ENCODE measurements at regions not wholly inside any gene's neighbourhood (a gene's known extent, or its start where the extent isn't known, plus 50 kb on each side); places are given as distances from the start of the nearest gene placed in this dataset.

DNA sequence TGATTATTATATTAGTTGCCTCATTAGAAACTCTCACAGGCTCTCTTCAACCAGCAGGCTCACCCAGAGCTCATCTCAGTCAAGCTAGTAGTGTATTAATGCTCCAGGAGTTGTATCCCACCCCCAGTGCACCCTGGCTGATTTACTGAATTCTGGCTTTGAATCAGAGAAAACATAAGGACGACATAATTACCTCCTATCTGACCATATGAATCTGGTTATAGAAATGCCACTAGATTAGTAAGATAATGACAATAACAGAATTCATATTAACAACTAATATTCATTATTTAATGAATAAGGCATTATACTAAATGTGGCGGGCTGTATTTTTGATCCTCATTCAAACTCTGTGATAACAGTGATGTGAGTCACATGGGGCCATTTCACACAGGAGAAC lies 1066.7 kb downstream of the TTLL7 start:
- no peak for TF ChIP-seq ZNF274 (IDR thresholded peaks at IDR 0.05; ENCODE audit: low read depth, low read length)
- no peak overlapping the region for H3K4me3 ChIP-seq (ENCODE audit: low read length)

DNA sequence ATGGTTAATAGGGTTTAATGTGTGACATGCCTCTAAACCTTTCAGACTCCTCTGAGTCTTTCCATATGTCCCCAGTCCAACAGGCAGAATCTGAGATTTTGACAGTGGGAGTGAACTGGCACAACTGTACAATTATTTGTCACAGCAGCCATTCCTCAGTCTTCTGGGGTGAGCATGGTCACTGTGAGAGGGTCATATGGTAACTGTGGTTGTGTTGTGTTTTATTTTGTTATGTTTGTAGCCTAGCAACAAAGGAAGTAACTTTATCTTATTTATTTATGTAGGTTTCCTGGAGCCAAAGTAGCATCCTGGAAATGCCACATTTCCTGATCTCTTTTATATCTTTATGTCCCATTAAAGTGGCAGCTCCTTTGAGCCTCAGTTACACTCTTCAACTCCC lies 1067.9 kb downstream of the TTLL7 start:
- no peak for TF ChIP-seq ZNF274 (IDR thresholded peaks at IDR 0.05; ENCODE audit: low read depth, low read length)
- H3K4me3 ChIP-seq (ENCODE audit: low read length), result no peak overlapping the region

DNA sequence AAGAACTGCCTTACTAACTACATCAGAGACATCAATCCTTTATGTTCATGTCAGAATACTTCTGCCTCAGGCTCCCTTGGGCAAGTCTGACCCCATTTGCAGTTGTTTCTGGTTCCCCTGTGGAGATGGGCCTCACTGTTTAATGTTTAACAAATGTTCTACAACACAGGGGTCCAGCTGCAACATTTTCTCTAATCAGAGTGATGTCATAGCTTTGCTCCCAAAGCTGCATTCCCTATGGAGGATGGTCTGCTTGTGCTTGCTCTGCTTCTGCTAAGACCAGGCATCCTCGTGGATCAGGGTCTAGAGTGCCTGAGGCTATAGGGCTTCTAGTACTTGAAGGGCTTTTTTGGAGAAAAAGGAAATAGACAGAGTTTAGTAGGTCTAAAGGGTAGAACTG lies 1071.2 kb downstream of the TTLL7 start:
- TF ChIP-seq ZNF274 (IDR thresholded peaks at IDR 0.05; ENCODE audit: low read depth, low read length), result no peak

DNA sequence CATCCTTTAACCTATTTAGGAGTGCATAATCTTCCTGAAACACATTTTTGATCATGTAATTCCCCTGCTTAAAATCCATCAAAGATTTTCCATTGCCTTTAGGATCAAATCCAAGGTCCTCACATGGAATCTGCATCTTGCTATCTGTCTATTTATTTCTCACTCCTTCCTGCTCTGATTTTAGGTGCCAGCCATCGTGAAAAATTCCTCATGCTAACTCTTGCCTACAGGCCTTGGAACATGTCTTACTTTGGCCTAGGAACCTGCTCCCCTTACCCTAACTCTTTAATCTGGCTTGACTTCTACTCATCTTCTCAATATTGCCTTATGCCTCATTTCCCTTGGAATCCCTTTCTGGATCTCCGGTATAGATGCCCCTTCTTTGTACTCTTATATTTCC lies 1074.3 kb downstream of the TTLL7 start:
- no peak for TF ChIP-seq ZNF274 (IDR thresholded peaks at IDR 0.05; ENCODE audit: low read depth, low read length)

More for the DNA sequence above, 1071.2 kb downstream of the TTLL7 start:
- no peak overlapping the region for H3K4me3 ChIP-seq (ENCODE audit: low read length)

DNA sequence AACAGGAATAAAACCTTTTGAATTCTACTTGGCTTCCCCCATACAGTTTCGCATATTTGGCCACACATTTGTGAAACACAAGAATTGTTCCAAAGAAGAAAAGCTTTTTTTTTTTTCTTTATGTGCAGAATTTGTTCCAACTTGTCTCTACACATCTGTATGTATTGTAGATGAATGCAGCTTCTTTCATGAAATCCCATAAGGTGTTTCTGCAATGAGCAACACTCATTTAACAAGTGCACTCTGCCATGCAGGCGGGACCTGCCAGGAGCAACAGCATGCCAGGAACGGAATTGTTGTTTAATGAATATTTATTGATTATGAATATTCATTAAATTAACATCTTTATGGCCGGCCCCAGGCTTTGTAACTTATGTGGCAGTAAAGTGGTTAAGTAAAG lies 1075.0 kb downstream of the TTLL7 start:
- no peak overlapping the region for H3K4me3 ChIP-seq (ENCODE audit: low read length)
- no peak for TF ChIP-seq ZNF274 (IDR thresholded peaks at IDR 0.05; ENCODE audit: low read depth, low read length)

More for the DNA sequence above, 1074.3 kb downstream of the TTLL7 start:
- no peak overlapping the region for H3K4me3 ChIP-seq (ENCODE audit: low read length)

DNA sequence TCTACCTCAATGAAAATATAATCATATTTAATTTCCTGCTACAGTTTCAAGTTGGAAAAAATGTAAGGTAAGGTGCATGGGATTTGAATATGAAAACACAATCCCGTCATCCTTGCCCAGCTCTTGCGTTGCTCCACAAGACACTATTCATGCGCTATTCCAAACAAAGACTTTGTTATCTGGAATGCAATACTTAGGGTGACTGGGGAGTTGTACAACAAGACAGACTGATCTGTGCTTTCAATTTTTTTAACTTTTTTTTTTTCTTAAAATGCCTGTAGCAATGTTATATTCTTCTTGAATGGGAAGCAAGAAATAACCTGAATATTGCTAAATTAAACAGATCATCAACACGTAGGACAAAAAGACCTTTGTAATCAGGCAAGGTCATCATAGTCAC lies 1077.2 kb downstream of the TTLL7 start:
- no peak for TF ChIP-seq ZNF274 (IDR thresholded peaks at IDR 0.05; ENCODE audit: low read depth, low read length)
- no peak overlapping the region for H3K4me3 ChIP-seq (ENCODE audit: low read length)

DNA sequence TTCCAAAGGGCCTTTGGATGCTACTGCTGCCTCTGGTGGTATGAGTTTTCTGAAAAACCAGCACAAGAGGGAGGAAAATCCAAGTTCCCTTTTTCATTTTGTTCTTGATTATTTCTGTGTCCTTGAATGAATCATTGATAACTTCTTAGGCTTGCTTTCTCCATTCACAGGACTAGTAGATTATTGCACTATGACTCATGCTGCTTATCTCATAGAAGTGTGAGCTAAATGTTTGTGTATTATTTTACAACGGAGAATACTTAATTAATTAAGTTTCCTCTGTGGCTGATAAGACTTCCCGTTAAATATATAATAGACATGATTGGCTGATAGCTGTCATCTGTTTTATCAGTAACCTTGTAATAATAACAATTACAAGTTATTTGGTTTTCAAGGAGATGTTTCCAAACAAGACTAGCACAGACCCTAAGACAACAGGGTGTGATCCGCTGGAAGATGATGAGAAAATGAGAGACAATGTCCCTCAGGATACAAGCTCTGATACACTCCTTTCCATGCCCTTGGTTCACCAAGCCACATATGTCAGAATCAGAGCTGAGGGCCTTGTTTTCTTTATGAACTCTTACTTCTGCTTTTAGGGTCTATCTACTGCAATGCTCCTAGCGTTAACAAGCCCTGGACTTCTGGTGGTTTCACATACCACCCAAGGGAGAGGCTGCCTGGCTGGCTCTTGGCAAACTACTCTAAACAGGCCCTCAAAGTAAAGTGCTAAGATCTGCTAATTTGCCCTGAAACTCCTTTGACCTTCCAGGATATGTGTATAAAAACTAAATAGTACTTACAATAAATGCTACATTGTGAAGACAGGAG lies 1078.3 kb downstream of the TTLL7 start:
- H3K4me3 ChIP-seq (ENCODE audit: low read length), result no peak overlapping the region
- TF ChIP-seq ZNF274 (IDR thresholded peaks at IDR 0.05; ENCODE audit: low read depth, low read length), result no peak

DNA sequence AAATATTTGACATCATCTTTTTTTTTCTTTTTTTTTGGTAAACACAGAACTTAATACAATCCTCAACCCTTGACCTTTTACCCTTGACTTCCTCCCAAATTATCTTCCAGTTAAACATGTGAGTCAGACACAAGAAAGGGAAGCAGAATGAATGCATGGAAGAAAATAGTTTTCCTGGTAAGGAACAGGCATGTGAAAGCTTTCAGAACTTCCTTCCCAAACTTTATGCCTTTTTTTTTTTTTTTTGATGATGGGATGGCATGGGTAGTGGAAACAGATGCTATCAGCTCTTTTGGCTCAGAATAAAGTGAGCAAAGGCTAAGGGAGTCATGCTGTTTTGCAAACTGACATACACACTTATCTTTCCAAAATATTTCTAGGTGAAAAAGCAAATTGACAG lies 1079.1 kb downstream of the TTLL7 start:
- H3K4me3 ChIP-seq (ENCODE audit: low read length), result no peak overlapping the region
- no peak for TF ChIP-seq ZNF274 (IDR thresholded peaks at IDR 0.05; ENCODE audit: low read depth, low read length)

DNA sequence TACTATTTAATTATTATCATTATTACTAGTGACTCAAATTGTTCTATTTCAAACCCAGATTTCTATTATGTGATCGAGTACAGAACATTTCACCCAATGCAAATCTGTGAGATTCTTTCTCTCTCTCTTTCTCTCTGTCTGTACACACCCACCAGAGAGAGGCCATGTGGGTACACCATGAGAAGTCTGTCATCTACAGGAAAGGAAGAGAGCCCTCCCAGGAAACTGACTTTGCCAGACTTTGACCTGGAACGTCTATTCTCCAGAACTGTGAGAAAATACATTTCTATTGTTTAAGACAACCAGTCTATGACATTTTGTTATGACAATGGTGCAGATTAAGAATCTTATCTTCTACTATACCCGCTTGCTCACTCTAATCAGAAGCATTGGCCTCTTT lies 1091.6 kb downstream of the TTLL7 start:
- no peak overlapping the region for H3K4me3 ChIP-seq (ENCODE audit: low read length)
- no peak for TF ChIP-seq ZNF274 (IDR thresholded peaks at IDR 0.05; ENCODE audit: low read depth, low read length)

DNA sequence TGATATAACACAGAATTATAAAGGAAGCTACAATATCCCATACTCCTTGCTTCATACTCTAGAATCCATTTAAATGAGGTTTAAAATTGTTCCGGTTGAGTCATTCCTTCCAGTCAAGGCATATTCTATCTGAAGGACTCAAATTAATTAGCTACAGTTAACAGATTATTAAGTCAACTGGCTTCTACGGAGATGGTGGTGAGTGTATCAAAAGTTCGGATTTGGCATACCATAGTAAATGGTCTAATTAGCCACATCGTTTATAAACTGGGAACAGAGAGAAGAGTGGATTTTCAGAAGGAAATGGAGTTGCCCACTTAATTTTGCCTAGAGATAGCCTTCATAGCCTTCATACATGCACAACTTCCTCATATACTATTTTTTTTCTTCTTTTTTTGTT lies 1095.3 kb downstream of the TTLL7 start:
- H3K4me3 ChIP-seq (ENCODE audit: low read length), result no peak overlapping the region
- TF ChIP-seq ZNF274 (IDR thresholded peaks at IDR 0.05; ENCODE audit: low read depth, low read length), result no peak

DNA sequence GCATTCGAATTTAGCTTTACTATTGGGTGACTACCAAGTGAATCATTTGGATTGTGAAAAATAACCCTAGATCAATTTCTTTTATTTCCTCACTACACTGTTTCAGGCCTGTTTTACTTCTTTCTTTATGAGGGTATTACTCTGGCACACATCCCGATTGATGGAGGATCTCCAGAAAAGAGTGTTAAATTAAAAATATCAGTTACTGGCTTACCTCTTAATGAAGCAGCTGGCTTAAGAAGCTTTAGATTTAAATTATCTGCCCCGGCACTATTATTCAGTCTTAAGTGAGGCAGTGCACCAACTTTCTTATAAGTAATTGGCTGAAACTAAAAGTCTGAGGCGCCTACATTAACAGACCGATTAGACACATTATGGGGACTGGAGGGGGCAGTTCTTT lies 1097.4 kb downstream of the TTLL7 start:
- TF ChIP-seq ZNF274 (IDR thresholded peaks at IDR 0.05; ENCODE audit: low read depth, low read length), result no peak
- no peak overlapping the region for H3K4me3 ChIP-seq (ENCODE audit: low read length)

DNA sequence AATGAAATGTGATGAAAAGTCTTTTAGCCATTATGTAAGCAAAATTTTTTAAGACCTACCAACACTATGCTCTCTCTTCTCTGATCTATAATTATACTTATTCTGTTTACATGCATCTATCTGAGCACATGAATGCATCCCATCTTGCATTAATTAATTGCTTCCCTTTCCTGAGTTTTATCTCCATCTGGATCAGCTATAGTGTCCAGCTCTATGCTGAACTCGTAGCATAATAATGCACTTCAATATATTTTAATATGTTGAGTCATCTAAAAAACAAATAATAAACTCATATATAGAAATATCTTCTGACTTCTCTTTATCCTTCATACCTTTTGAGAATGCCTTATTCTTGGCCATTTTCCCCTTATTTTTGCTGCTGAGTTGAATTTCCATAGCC lies 1097.8 kb downstream of the TTLL7 start:
- no peak for TF ChIP-seq ZNF274 (IDR thresholded peaks at IDR 0.05; ENCODE audit: low read depth, low read length)
- H3K4me3 ChIP-seq (ENCODE audit: low read length), result no peak overlapping the region

DNA sequence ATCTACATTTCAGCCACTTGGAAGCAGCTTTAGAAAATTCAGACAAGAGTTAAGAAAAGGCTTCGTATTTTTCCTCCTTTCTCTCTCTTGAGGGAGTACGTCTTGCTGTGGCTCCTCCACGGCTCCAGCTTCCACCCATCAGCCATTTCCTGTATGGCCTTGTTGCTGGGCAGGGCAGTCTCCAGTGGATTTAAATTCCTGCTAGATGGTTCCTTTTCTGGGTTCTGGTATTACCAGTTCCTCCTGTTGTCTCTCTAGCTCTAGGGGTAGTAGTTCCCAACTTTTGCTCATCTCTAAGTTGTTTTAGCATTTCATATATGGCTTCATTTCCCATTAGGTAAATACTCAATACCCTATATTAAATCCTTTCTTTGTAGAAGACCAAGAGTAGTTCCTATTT lies 1098.3 kb downstream of the ADGRL2 start:
- no peak overlapping the region for H3K4me3 ChIP-seq (ENCODE audit: low read length)
- no peak for TF ChIP-seq ZNF274 (IDR thresholded peaks at IDR 0.05; ENCODE audit: low read depth, low read length)

DNA sequence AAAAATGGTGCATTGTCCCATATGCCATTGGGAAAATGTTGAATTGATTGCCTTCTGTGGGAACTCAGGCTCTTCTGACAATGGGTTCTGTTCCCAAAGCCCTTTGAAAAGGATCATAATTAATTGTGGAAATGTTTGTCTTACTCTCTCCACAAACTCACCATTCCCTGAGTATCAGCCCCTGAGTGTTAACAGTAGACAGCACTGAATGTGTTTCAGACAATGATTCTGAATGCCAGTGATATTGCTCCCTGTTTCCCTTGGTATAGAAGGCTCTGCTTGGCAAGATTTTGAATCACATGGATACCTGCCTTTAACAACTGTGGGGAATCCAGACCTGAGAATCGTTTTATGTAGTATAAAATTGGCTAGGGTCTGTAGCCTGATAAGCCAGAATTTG lies 1096.8 kb downstream of the ADGRL2 start:
- no peak overlapping the region for H3K4me3 ChIP-seq (ENCODE audit: low read length)
- no peak for TF ChIP-seq ZNF274 (IDR thresholded peaks at IDR 0.05; ENCODE audit: low read depth, low read length)

DNA sequence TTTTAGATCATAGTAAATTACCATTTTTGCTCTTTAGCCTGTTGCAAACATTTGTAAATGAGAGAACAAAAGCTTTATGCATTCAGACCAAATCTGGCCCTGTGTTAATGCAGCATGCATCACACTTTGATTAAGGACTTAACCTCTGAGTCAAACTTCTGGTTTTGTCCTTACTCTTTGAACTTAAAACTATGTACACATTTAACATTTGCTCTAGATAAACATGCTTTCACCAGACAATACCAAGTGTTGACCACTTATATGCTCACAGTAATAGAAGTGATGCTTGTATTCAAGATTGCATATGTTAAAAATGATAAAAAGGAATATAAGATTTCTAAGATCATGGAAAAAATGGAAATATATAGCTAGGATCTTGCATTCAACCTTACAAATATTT lies 1095.3 kb downstream of the ADGRL2 start:
- no peak overlapping the region for H3K4me3 ChIP-seq (ENCODE audit: low read length)

DNA sequence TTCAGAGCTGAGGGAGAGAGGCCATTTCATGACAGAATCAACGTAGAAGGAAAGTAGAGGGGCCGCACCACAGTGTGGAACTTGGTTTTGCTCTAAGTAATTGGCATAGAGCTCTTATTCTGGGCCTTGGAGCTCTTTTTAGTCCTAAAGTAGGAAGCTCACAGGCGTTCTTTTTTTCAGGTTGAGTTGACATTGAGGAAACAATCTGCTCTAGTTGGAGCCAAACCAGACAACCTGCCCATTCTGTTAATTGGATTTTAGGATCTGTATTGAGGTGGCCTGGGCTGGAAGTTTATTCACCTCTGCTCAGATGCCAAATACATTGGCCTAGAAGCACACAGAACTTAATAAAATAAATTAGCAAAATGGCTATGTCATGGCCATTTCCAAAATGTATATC lies 1093.9 kb downstream of the ADGRL2 start:
- no peak for TF ChIP-seq ZNF274 (IDR thresholded peaks at IDR 0.05; ENCODE audit: low read depth, low read length)
- H3K4me3 ChIP-seq (ENCODE audit: low read length), result no peak overlapping the region

More for the DNA sequence above, 1095.3 kb downstream of the ADGRL2 start:
- TF ChIP-seq ZNF274 (IDR thresholded peaks at IDR 0.05; ENCODE audit: low read depth, low read length), result no peak

All from GM08714 (cell line).